Suprapubic skin (tissue), 4 donors: ENCODE measurements at regions not wholly inside any gene's neighbourhood (a gene's known extent, or its start where the extent isn't known, plus 50 kb on each side); places are given as distances from the start of the nearest gene placed in this dataset.

ENCODE experiments used
- DNase-seq, 2 donors: peaks; one replicate each; pipeline ENCODE4 v3.0.0-alpha.2; 2019; ENCODE audit warnings: low spot score in 2 of 2
- H3K27ac ChIP-seq: fragments of 200-600 bp; sonication (generic); one replicate; pipeline ENCODE4 v1.5.1; 2019
- H3K27me3 ChIP-seq: fragments of 200-600 bp; sonication (generic); one replicate; pipeline ENCODE4 v1.5.1; 2019
- H3K36me3 ChIP-seq: fragments of 200-600 bp; sonication (generic); one replicate; pipeline ENCODE4 v1.5.1; 2019
- H3K4me1 ChIP-seq: fragments of 200-600 bp; sonication (generic); one replicate; pipeline ENCODE4 v1.5.1; 2019
- H3K4me3 ChIP-seq: fragments of 200-600 bp; sonication (generic); one replicate; pipeline ENCODE4 v1.5.1; 2019; ENCODE audit warnings: mild to moderate bottlenecking
- H3K9me3 ChIP-seq: fragments of 200-600 bp; sonication (generic); one replicate; pipeline ENCODE4 v1.5.1; 2019
- EP300 ChIP-seq: sonication (generic); formaldehyde crosslinking; IDR thresholded peaks from one replicate; pipeline ENCODE4 v1.6.1; 2017; ENCODE audit warnings: antibody characterized with exemption
- POLR2A ChIP-seq, 2 donors: fragments of 450-650 bp; IDR thresholded peaks; one replicate each; pipeline ENCODE4 v1.6.1; 2017; ENCODE audit warnings: antibody characterized with exemption in 2 of 2, mild to moderate bottlenecking in 2 of 2, moderate library complexity in 2 of 2
- POLR2AphosphoS5 ChIP-seq, 3 donors: sonication (generic); formaldehyde crosslinking; IDR thresholded peaks; one replicate each; pipeline ENCODE4 v1.6.1; 2017; ENCODE audit warnings: antibody characterized with exemption in 3 of 3
- WGBS: methylation state at CpG from one replicate; pipeline ENCODE4 v1.1.5; 2018; 5-methylcytosine and 5-hydroxymethylcytosine counted together
- TF ChIP-seq, protein P1 (sequence below), 2 donors: fragments of 200-600 bp in 1 of 2; fragments of 450-650 bp in 1 of 2; sonication (generic) in 1 of 2; IDR thresholded peaks; one replicate each; pipeline ENCODE4 v1.5.1; 2016 to 2019; ENCODE audit warnings: antibody characterized with exemption in 2 of 2, mild to moderate bottlenecking in 1 of 2, moderate library complexity in 1 of 2

DNA sequence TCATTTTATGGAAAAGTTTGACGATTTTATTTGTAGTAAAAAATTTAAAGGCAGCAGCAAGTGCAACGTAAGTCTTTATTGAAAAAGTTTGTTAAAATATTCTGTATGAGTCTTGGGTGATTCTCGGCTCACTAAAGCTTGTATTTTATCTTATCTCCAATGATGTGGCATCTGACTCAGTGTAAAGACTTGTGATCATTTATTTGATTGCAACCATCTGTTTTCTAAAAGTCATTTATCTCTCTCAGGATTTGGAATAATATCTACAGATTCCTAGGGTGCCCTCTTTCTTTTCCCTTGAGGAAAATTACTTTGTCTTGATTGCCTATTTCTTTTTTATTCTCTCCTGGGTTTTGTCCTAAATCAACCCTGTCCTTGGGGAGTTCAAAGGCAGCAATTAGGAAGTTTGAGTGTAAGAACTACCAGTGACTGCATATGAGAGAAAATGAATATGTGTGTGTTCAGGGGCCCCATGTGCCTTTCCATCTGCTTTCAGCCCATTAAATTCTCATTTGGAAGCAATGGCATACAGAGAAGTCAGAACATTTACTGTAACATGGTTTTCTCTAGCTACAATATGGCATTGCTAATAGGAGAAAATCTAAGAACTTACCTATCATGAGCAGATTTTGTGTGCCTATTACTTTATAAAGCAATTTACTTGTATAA, 575.0 kb upstream of the CHRM3 start:
- Histone ChIP-seq H3K4me3 (no peak overlapping the region), H3K36me3 (no peaks in the 10 kb centered on the region), H3K27me3 (no peaks in the 10 kb centered on the region), H3K27ac (no peak overlapping the region), H3K4me1 (no peaks in the 10 kb centered on the region), H3K9me3 (peaks cover 3% of the 10 kb centered on the region)
- DNase-seq, result no peak
- WGBS, result 57% methylated on average over 3 of the region's 3 CpGs
- TF ChIP-seq, protein P1, sequence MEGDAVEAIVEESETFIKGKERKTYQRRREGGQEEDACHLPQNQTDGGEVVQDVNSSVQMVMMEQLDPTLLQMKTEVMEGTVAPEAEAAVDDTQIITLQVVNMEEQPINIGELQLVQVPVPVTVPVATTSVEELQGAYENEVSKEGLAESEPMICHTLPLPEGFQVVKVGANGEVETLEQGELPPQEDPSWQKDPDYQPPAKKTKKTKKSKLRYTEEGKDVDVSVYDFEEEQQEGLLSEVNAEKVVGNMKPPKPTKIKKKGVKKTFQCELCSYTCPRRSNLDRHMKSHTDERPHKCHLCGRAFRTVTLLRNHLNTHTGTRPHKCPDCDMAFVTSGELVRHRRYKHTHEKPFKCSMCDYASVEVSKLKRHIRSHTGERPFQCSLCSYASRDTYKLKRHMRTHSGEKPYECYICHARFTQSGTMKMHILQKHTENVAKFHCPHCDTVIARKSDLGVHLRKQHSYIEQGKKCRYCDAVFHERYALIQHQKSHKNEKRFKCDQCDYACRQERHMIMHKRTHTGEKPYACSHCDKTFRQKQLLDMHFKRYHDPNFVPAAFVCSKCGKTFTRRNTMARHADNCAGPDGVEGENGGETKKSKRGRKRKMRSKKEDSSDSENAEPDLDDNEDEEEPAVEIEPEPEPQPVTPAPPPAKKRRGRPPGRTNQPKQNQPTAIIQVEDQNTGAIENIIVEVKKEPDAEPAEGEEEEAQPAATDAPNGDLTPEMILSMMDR (IDR thresholded peaks at IDR 0.05), result no peak
- TF ChIP-seq POLR2A (IDR thresholded peaks at IDR 0.05), result no peak
- no peak for TF ChIP-seq POLR2AphosphoS5 (IDR thresholded peaks at IDR 0.05)
- no peak for TF ChIP-seq EP300

DNA sequence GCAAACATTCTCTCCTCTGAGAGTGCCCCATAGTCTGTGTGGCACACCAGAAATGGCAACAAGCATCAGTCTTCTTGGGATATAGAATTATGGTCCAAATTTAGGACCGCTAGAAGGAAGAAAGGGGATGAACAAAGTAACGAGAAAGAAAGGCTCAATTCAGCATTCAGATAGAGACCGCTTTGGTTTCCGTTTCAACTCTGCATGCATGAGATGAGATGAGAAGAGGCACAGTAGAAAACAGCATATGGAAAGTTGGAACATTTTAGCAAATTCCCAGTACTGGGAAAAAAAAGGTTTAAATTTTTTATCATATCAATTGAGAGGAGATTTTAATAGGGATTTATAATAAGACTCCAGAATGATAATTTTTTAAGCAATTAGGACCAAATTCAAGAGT, 595.5 kb upstream of the CHRM3 start:
- TF ChIP-seq EP300 (no peak), POLR2AphosphoS5 (IDR thresholded peaks at IDR 0.05) (no peak), POLR2A (IDR thresholded peaks at IDR 0.05) (no peak)
- TF ChIP-seq, protein P1 (IDR thresholded peaks at IDR 0.05), result no peak
- H3K4me3 ChIP-seq, result no peak overlapping the region
- no peak overlapping the region for H3K27ac ChIP-seq
- H3K27me3 ChIP-seq, result no peaks in the 10 kb centered on the region
- WGBS, result 89% methylated on average over 4 of the region's 4 CpGs
- no peaks in the 10 kb centered on the region for H3K36me3 ChIP-seq
- DNase-seq, result no peak
- H3K9me3 ChIP-seq, result no peaks in the 10 kb centered on the region
- no peaks in the 10 kb centered on the region for H3K4me1 ChIP-seq

DNA sequence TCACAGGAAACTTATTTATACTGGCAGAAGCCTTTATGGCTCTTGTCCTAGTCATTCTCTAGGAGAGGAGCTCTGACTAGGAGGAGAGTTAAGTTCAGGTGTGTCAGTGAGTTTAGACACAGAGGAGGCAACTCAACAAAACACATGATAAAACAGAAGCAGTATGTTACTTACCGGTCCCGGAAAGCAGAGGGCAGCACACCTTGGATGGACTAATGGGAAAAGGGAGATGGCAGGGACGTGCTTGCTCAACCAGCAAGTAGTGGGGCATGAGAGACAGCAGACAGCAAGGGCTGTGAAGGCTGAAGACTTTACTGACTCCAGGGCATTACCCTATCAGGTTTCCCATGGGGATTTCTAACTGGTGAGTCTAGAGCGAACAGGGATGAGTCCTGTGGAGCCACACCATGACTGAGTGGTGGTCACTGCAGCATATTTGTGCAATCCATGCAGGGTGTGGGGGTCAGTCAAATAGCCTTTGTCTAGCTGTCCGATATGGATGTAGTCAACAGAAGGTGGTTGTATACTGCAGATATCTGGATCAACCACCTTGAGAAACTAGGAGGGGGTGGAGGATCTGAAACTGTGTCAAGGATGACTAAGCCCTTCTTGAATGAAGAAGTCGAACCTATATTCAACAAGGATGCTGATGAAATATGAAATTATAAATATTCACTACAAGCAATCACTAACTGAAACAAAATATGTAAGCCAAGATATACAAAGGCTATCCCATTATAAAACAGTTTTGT, 596.3 kb upstream of the CHRM3 start:
- H3K9me3 ChIP-seq, result no peaks in the 10 kb centered on the region
- H3K36me3 ChIP-seq, result no peaks in the 10 kb centered on the region
- no peaks in the 10 kb centered on the region for H3K27me3 ChIP-seq
- TF ChIP-seq POLR2A (IDR thresholded peaks at IDR 0.05) (no peak), EP300 (no peak)
- no peak for DNase-seq
- H3K27ac ChIP-seq, result no peak overlapping the region
- no peak overlapping the region for H3K4me3 ChIP-seq
- WGBS, result 81% methylated on average over 6 of the region's 6 CpGs
- no peaks in the 10 kb centered on the region for H3K4me1 ChIP-seq

DNA sequence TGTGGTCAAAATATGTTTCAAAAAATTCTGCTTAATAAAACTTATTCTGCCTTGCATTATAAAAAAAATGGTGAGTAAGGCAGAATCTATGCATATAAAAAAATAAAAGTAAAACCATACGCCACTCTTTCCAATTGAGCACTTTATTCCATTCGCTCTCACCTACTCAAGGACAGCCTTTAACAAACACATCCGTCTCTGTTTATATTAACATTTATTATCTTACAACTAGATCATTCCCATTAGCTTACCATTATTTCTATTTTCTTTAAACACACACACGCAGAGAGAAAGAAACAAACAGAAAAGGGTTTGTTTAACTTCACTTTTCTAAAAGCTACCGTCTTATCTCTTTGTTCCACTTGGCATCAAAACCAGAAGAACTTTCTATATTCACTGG, 598.9 kb upstream of the CHRM3 start:
- no peak for TF ChIP-seq POLR2A (IDR thresholded peaks at IDR 0.05)
- TF ChIP-seq EP300, result no peak
- TF ChIP-seq POLR2AphosphoS5 (IDR thresholded peaks at IDR 0.05), result no peak
- TF ChIP-seq, protein P1 (IDR thresholded peaks at IDR 0.05), result no peak
- DNase-seq, result no peak
- WGBS, result 67% methylated on average over 5 of the region's 5 CpGs
- no peaks in the 10 kb centered on the region for H3K27me3 ChIP-seq
- no peak overlapping the region for H3K27ac ChIP-seq
- H3K9me3 ChIP-seq, result no peaks in the 10 kb centered on the region
- H3K4me3 ChIP-seq, result no peak overlapping the region
- no peaks in the 10 kb centered on the region for H3K4me1 ChIP-seq
- no peaks in the 10 kb centered on the region for H3K36me3 ChIP-seq

DNA sequence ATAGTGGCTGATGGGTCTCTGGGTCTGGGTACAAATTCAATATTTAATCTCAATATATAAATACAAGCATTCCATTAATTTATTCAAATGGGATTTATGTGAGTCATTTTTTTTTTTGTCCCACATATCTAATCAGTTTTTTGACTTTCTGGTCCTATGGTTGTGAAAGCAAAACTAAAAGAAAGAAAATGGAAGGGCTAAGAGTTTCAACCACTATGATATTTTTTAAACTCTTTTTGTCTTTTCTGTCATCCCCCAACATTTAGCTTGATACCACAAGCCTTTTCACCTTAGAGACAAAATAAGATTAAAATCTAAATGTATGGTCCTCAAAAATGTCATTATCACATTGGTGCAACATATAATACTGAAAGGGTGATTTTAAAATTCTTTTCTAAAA, 602.7 kb upstream of the CHRM3 start:
- Histone ChIP-seq H3K4me3 (no peak overlapping the region), H3K27ac (no peak overlapping the region), H3K27me3 (no peaks in the 10 kb centered on the region), H3K9me3 (no peaks in the 10 kb centered on the region), H3K36me3 (no peaks in the 10 kb centered on the region), H3K4me1 (no peaks in the 10 kb centered on the region)
- TF ChIP-seq POLR2A (IDR thresholded peaks at IDR 0.05) (no peak), POLR2AphosphoS5 (IDR thresholded peaks at IDR 0.05) (no peak)
- no peak for DNase-seq

DNA sequence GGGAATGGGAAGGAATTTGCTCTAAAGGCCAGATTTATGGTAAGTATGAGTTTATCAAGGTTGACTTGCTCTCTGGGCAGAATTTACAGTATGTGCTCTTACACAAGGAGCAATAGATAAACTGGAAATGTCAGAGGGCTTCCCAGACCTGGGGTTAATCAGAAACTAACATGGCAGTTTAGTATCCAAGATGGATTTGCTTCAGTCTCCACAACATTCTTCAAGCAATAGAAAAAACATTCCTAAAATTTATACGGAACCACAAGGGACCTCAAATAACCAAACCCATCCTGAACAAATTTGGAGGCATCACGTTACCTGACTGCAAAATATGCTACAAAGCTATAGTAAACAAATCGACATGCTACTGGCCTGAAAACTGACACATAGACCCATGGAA, 606.7 kb upstream of the CHRM3 start:
- Histone ChIP-seq H3K4me3 (no peak overlapping the region), H3K27ac (no peak overlapping the region), H3K36me3 (no peaks in the 10 kb centered on the region), H3K27me3 (no peaks in the 10 kb centered on the region), H3K9me3 (no peaks in the 10 kb centered on the region), H3K4me1 (no peaks in the 10 kb centered on the region)
- TF ChIP-seq, protein P1 (IDR thresholded peaks at IDR 0.05), result no peak
- no peak for TF ChIP-seq POLR2AphosphoS5 (IDR thresholded peaks at IDR 0.05)
- no peak for TF ChIP-seq POLR2A (IDR thresholded peaks at IDR 0.05)
- TF ChIP-seq EP300, result no peak
- DNase-seq, result no peak
- WGBS, result 78% methylated on average over 3 of the region's 3 CpGs
